ENCODE measurements at regions not wholly inside any gene's neighbourhood (a gene's known extent, or its start where the extent isn't known, plus 50 kb on each side); places are given as distances from the start of the nearest gene placed in this dataset.

GRCh38 chr15:37788767-37789396, 145.6 kb upstream of the TMCO5A start:
- Histone ChIP-seq H3K9me3 (ENCODE audit: insufficient read depth, low read length, severe bottlenecking) (no peaks in the 10 kb centered on the region), H3K36me3 (ENCODE audit: insufficient read depth, low read length) (no peaks in the 10 kb centered on the region), H3K4me3 (ENCODE audit: low read depth in 1 of 2, low read length in 2 of 2) (no peak overlapping the region), H4K20me1 (ENCODE audit: insufficient read depth, low read length) (no peaks in the 10 kb centered on the region), H3K79me2 (ENCODE audit: insufficient read depth, low read length) (no peaks in the 10 kb centered on the region), H3K9ac (ENCODE audit: low read depth, low read length) (no peak overlapping the region), H3K4me1 (ENCODE audit: insufficient read depth, low read length) (no peaks in the 10 kb centered on the region), H3K4me2 (ENCODE audit: insufficient read depth, low read length) (no peak overlapping the region), H3K27me3 (ENCODE audit: insufficient read depth, low read length, poor library complexity) (no peaks in the 10 kb centered on the region), H3K27ac (ENCODE audit: low read length) (no peak overlapping the region), H2AFZ (ENCODE audit: low read depth, low read length) (no peak overlapping the region)
- TF ChIP-seq CTCF (IDR thresholded peaks at IDR 0.05; ENCODE audit: borderline replicate concordance, extremely low read depth, low read length, poor library complexity, severe bottlenecking), result no peak
- no peak for DNase-seq
- no peak for ATAC-seq (ENCODE audit: insufficient read depth, low read depth)

GRCh38 chr15:37789397-37789786, 145.0 kb upstream of the TMCO5A start:
- H3K27me3 ChIP-seq (ENCODE audit: insufficient read depth, low read length, poor library complexity), result no peaks in the 10 kb centered on the region

GRCh38 chr15:37789881-37790280, 144.6 kb upstream of the TMCO5A start:
- no peaks in the 10 kb centered on the region for H3K79me2 ChIP-seq (ENCODE audit: insufficient read depth, low read length)
- no peaks in the 10 kb centered on the region for H3K36me3 ChIP-seq (ENCODE audit: insufficient read depth, low read length)
- H3K9ac ChIP-seq (ENCODE audit: low read depth, low read length), result no peak overlapping the region
- no peak for TF ChIP-seq CTCF (IDR thresholded peaks at IDR 0.05; ENCODE audit: borderline replicate concordance, extremely low read depth, low read length, poor library complexity, severe bottlenecking)
- TF ChIP-seq EZH2 (IDR thresholded peaks at IDR 0.05; ENCODE audit: borderline replicate concordance, low read depth, low read length, severe bottlenecking), result no peak
- H4K20me1 ChIP-seq (ENCODE audit: insufficient read depth, low read length), result no peaks in the 10 kb centered on the region
- ATAC-seq (ENCODE audit: insufficient read depth, low read depth) (no peak), DNase-seq (no peak)
- no peaks in the 10 kb centered on the region for H3K4me1 ChIP-seq (ENCODE audit: insufficient read depth, low read length)
- H3K4me3 ChIP-seq (ENCODE audit: low read depth in 1 of 2, low read length in 2 of 2), result no peak overlapping the region
- no peak overlapping the region for H3K4me2 ChIP-seq (ENCODE audit: insufficient read depth, low read length)
- no peak overlapping the region for H2AFZ ChIP-seq (ENCODE audit: low read depth, low read length)
- no peak overlapping the region for H3K27ac ChIP-seq (ENCODE audit: low read length)
- H3K9me3 ChIP-seq (ENCODE audit: insufficient read depth, low read length, severe bottlenecking), result no peaks in the 10 kb centered on the region
- H3K27me3 ChIP-seq (ENCODE audit: insufficient read depth, low read length, poor library complexity), result no peaks in the 10 kb centered on the region

More at GRCh38 chr15:37789397-37789786, 145.0 kb upstream of the TMCO5A start:
- Histone ChIP-seq H4K20me1 (ENCODE audit: insufficient read depth, low read length) (no peaks in the 10 kb centered on the region), H2AFZ (ENCODE audit: low read depth, low read length) (no peak overlapping the region), H3K9me3 (ENCODE audit: insufficient read depth, low read length, severe bottlenecking) (no peaks in the 10 kb centered on the region), H3K4me3 (ENCODE audit: low read depth in 1 of 2, low read length in 2 of 2) (no peak overlapping the region), H3K36me3 (ENCODE audit: insufficient read depth, low read length) (no peaks in the 10 kb centered on the region), H3K9ac (ENCODE audit: low read depth, low read length) (no peak overlapping the region), H3K4me1 (ENCODE audit: insufficient read depth, low read length) (no peaks in the 10 kb centered on the region), H3K4me2 (ENCODE audit: insufficient read depth, low read length) (no peak overlapping the region), H3K79me2 (ENCODE audit: insufficient read depth, low read length) (no peaks in the 10 kb centered on the region), H3K27ac (ENCODE audit: low read length) (no peak overlapping the region)
- no peak for ATAC-seq (ENCODE audit: insufficient read depth, low read depth)
- no peak for TF ChIP-seq CTCF (IDR thresholded peaks at IDR 0.05; ENCODE audit: borderline replicate concordance, extremely low read depth, low read length, poor library complexity, severe bottlenecking)
- no peak for TF ChIP-seq EZH2 (IDR thresholded peaks at IDR 0.05; ENCODE audit: borderline replicate concordance, low read depth, low read length, severe bottlenecking)
- DNase-seq, result no peak

- Histone ChIP-seq H3K79me2 (ENCODE audit: insufficient read depth, low read length) (no peaks in the 10 kb centered on the region), H3K4me2 (ENCODE audit: insufficient read depth, low read length) (no peak overlapping the region), H3K4me1 (ENCODE audit: insufficient read depth, low read length) (no peaks in the 10 kb centered on the region), H3K9me3 (ENCODE audit: insufficient read depth, low read length, severe bottlenecking) (no peaks in the 10 kb centered on the region), H3K36me3 (ENCODE audit: insufficient read depth, low read length) (no peaks in the 10 kb centered on the region), H4K20me1 (ENCODE audit: insufficient read depth, low read length) (no peaks in the 10 kb centered on the region), H3K9ac (ENCODE audit: low read depth, low read length) (no peak overlapping the region), H3K27me3 (ENCODE audit: insufficient read depth, low read length, poor library complexity) (no peaks in the 10 kb centered on the region), H3K27ac (ENCODE audit: low read length) (no peak overlapping the region), H3K4me3 (ENCODE audit: low read depth in 1 of 2, low read length in 2 of 2) (no peak overlapping the region), H2AFZ (ENCODE audit: low read depth, low read length) (no peak overlapping the region)
- TF ChIP-seq CTCF (IDR thresholded peaks at IDR 0.05; ENCODE audit: borderline replicate concordance, extremely low read depth, low read length, poor library complexity, severe bottlenecking) (no peak), EZH2 (IDR thresholded peaks at IDR 0.05; ENCODE audit: borderline replicate concordance, low read depth, low read length, severe bottlenecking) (no peak)
- DNase-seq (no peak), ATAC-seq (ENCODE audit: insufficient read depth, low read depth) (no peak)
Observed at GRCh38 chr15:37791693-37792092, 142.7 kb upstream of the TMCO5A start.
